Fibroblast of pulmonary artery (primary cell): ENCODE measurements at regions not wholly inside any gene's neighbourhood (a gene's known extent, or its start where the extent isn't known, plus 50 kb on each side); places are given as distances from the start of the nearest gene placed in this dataset.

Source experiments
- DNase-seq: peaks from one replicate; pipeline ENCODE4 v3.0.0-alpha.2; 2010; ENCODE audit warnings: low read depth
- H3K4me3 ChIP-seq: replicated peaks from 2 replicates; pipeline ENCODE4 v1.5.1; 2011; ENCODE audit warnings: low read depth, mild to moderate bottlenecking, control low read depth, low read length, moderate library complexity
- TF ChIP-seq, protein P1 (sequence below): IDR thresholded peaks from 2 replicates; pipeline ENCODE4 v1.5.1; 2011; ENCODE audit warnings: mild to moderate bottlenecking, control low read depth, low read length, inconsistent platforms; ENCODE audit errors: missing control alignments

DNA sequence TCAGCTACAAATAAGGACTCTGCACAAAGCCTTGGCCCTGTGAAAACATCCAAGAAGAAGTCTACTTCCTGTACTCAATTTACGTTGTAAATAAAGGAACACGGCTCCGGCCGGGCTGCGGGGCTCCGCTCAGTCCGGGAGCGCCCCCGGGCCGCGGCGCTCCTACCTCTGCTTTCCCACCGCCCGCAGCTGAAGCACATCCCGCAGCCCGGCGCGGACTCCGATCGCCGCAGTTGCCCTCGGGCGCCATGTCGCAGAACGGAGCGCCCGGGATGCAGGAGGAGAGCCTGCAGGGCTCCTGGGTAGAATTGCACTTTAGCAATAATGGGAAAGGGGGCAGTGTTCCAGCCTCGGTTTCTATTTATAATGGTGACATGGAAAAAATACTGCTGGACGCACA is 502.3 kb upstream of the FOXG1 start:
- peak overlapping the region; percentile 36 for H3K4me3 ChIP-seq
- no peak for DNase-seq
- TF ChIP-seq, protein P1, sequence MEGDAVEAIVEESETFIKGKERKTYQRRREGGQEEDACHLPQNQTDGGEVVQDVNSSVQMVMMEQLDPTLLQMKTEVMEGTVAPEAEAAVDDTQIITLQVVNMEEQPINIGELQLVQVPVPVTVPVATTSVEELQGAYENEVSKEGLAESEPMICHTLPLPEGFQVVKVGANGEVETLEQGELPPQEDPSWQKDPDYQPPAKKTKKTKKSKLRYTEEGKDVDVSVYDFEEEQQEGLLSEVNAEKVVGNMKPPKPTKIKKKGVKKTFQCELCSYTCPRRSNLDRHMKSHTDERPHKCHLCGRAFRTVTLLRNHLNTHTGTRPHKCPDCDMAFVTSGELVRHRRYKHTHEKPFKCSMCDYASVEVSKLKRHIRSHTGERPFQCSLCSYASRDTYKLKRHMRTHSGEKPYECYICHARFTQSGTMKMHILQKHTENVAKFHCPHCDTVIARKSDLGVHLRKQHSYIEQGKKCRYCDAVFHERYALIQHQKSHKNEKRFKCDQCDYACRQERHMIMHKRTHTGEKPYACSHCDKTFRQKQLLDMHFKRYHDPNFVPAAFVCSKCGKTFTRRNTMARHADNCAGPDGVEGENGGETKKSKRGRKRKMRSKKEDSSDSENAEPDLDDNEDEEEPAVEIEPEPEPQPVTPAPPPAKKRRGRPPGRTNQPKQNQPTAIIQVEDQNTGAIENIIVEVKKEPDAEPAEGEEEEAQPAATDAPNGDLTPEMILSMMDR: no peak

DNA sequence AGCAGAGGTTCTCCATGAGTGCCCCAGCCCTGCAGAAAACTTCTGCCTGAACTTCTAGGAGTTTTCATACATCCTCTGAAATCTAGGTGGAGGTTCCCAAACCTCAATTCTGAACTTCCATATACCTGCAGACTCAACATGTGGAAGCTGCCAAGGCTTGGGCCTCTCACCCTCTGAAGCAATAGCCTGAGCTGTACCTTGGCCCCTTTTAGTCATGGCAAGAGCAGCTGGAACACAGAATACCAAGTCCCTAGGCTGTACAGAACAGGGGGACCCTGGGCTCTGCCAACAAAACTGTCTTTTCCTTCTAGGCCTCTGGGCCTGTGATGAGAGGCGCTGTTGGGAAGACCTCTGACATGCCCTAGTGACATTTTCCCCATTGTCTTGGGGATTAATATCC is 494.3 kb upstream of the FOXG1 start:
- no peak overlapping the region for H3K4me3 ChIP-seq
- no peak for DNase-seq
- TF ChIP-seq, protein P1: no peak

DNA sequence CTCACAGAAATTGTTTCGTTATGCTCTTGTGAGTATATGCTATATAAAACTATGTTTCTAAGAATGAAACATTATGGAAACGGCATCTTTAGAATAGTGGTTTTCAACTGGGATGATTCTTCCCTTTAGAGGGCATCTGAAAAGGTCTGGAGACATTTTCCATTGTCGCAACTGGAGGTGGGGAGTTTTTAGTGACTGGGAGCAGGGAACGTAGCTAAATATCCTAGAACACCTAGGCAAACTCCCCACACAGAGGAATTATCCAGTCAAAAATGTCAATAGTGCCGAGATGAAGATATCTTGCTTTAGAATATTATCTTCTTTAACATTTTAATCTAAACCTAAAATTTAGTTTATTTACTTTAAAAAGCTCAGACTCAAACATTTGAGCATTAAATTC is 486.1 kb upstream of the FOXG1 start:
- DNase-seq: no peak
- TF ChIP-seq, protein P1: no peak
- no peak overlapping the region for H3K4me3 ChIP-seq

DNA sequence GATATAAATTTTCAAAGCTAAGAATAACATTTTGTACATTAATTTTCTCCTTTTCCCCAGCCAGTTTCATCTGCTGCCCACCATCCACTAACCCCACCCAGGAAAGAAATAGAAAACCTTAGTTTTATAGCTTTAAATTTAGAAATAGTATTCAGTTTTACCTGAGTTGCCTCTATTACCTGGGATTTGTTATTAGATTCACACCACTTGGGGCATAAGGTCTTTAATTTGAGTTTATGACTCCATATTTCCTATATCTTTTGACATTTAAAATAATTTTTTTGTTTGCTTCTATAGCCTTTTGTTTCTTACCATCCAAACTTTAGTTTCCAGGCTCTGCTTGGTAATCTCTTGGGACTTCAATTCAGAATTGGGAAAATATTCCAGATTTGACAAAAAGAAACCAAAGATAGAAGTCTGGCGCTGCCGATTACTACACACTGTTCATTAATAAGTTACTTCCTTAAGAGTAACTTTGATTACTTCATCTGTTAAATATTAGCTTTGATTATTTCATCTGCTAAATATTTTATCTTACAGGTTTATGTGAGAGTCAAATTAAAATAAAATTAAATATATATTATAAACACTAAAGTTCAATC is 485.5 kb upstream of the FOXG1 start:
- no peak overlapping the region for H3K4me3 ChIP-seq
- no peak for DNase-seq
- TF ChIP-seq, protein P1: no peak

DNA sequence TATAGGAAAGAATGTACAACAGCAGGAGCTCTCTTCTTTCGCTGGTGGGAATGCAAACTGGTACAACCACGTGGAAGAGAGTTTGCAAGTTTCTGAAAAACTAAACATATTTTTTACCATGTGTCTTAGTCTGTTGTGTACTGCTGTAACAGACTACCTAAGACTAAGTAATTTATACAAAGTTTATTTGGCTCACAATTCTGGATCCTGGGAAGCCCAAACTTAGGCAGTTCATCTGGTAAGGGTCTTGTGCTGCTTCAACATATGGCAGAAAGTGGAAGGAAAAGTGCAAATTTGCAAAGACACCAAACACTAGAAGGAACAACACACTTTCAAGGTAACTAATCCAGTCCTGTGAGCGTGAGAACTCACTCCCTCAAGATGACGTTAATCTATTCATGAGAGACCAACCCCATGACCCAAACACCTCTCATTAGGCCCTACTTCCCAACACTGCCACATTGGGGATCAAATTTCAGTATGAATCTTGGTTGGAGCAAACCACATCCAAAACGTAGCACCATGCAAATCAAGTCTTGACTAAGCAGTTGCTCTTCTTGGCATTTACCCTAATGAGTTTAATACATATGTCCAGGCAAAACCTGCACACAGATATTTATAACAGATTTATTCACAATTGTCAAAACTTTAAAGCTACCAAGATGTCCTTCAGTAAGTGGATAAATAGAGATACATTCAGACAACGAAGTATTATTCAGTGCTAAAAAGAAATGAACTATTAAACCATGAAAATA is 481.9 kb upstream of the FOXG1 start:
- no peak for DNase-seq
- H3K4me3 ChIP-seq: no peak overlapping the region
- TF ChIP-seq, protein P1: no peak

DNA sequence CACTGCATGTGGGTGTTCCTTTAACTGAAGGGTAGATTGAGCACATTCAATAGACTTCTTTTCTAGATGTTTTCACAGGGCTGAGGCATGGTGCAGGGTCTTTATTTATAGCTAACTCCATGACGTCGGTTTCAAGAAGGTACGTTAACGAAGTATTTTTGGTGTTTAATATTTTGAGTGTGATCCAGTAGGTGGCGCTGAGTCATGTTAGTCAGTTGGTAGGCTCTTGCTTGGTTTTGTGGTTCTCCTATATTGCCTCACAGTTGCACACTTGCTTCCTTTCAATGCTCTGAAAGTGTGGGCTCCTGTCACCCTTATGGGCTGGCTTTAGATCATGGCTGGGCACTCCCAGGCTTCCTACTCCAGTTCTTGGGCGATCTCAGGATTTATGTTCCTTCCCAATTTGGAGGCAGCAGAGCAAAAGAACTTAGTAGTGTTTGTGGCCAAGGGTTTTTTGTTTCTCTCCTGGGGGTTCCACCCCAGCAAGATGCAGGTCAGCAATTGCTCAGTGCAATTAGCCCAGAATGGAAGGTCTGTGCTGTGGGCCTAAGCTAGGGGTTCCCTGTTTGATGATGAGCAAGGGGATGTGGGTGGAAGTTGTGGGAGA is 471.6 kb upstream of the FOXG1 start:
- no peak overlapping the region for H3K4me3 ChIP-seq
- TF ChIP-seq, protein P1: peak; percentile 35
- peak; percentile 67 for DNase-seq
